ENCODE measurements at regions not wholly inside any gene's neighbourhood (a gene's known extent, or its start where the extent isn't known, plus 50 kb on each side); places are given as distances from the start of the nearest gene placed in this dataset.

GRCh38 chr1:56355918-56356317 is 223.4 kb downstream of the PLPP3 start:
- no peak for DNase-seq (ENCODE audit: low spot score)
- Mint-ChIP-seq H3K4me3 (ENCODE audit: unreplicated experiment) (no peak overlapping the region), H3K27me3 (ENCODE audit: low read depth) (no peaks in the 10 kb centered on the region), H3K9me3 (ENCODE audit: low read depth) (peaks cover 2% of the 10 kb centered on the region), H3K36me3 (ENCODE audit: low read depth) (no peaks in the 10 kb centered on the region), H3K27ac (ENCODE audit: unreplicated experiment) (no peak overlapping the region), H3K4me1 (ENCODE audit: low read depth) (peaks cover 17% of the 10 kb centered on the region)
- no peak for TF ChIP-seq CTCF (IDR thresholded peaks at IDR 0.05)

GRCh38 chr1:56355422-56355821 is 223.9 kb downstream of the PLPP3 start:
- H3K36me3 Mint-ChIP-seq (ENCODE audit: low read depth), result no peaks in the 10 kb centered on the region

GRCh38 chr1:56345831-56346230 is 233.5 kb downstream of the PLPP3 start:
- H3K9me3 Mint-ChIP-seq (ENCODE audit: low read depth), result peaks cover 28% of the 10 kb centered on the region
- no peak for DNase-seq (ENCODE audit: low spot score)
- peaks cover 6% of the 10 kb centered on the region for H3K36me3 Mint-ChIP-seq (ENCODE audit: low read depth)
- no peak overlapping the region for H3K27ac Mint-ChIP-seq (ENCODE audit: unreplicated experiment)
- no peak for TF ChIP-seq CTCF (IDR thresholded peaks at IDR 0.05)
- no peaks in the 10 kb centered on the region for H3K4me1 Mint-ChIP-seq (ENCODE audit: low read depth)
- H3K27me3 Mint-ChIP-seq (ENCODE audit: low read depth), result no peaks in the 10 kb centered on the region
- H3K4me3 Mint-ChIP-seq (ENCODE audit: unreplicated experiment), result no peak overlapping the region

More at GRCh38 chr1:56355422-56355821, 223.9 kb downstream of the PLPP3 start:
- no peak for TF ChIP-seq CTCF (IDR thresholded peaks at IDR 0.05)
- Mint-ChIP-seq H3K4me1 (ENCODE audit: low read depth) (peaks cover 17% of the 10 kb centered on the region), H3K4me3 (ENCODE audit: unreplicated experiment) (no peak overlapping the region), H3K27ac (ENCODE audit: unreplicated experiment) (no peak overlapping the region), H3K27me3 (ENCODE audit: low read depth) (no peaks in the 10 kb centered on the region), H3K9me3 (ENCODE audit: low read depth) (no peaks in the 10 kb centered on the region)
- DNase-seq (ENCODE audit: low spot score), result no peak

GRCh38 chr1:56340977-56341376 is 238.4 kb downstream of the PLPP3 start:
- peaks cover 10% of the 10 kb centered on the region for H3K9me3 Mint-ChIP-seq (ENCODE audit: low read depth)
- TF ChIP-seq CTCF (IDR thresholded peaks at IDR 0.05), result no peak
- H3K4me1 Mint-ChIP-seq (ENCODE audit: low read depth), result peaks cover 7% of the 10 kb centered on the region
- no peak overlapping the region for H3K4me3 Mint-ChIP-seq (ENCODE audit: unreplicated experiment)
- no peak for DNase-seq (ENCODE audit: low spot score)
- H3K27ac Mint-ChIP-seq (ENCODE audit: unreplicated experiment), result no peak overlapping the region
- no peaks in the 10 kb centered on the region for H3K27me3 Mint-ChIP-seq (ENCODE audit: low read depth)
- peaks cover 3% of the 10 kb centered on the region for H3K36me3 Mint-ChIP-seq (ENCODE audit: low read depth)

- peaks cover 3% of the 10 kb centered on the region for H3K36me3 Mint-ChIP-seq (ENCODE audit: low read depth)
- H3K4me3 Mint-ChIP-seq (ENCODE audit: unreplicated experiment), result no peak overlapping the region
- peaks cover 6% of the 10 kb centered on the region for H3K9me3 Mint-ChIP-seq (ENCODE audit: low read depth)
- TF ChIP-seq CTCF (IDR thresholded peaks at IDR 0.05), result no peak
- peaks cover 7% of the 10 kb centered on the region for H3K4me1 Mint-ChIP-seq (ENCODE audit: low read depth)
- no peak overlapping the region for H3K27ac Mint-ChIP-seq (ENCODE audit: unreplicated experiment)
- H3K27me3 Mint-ChIP-seq (ENCODE audit: low read depth), result no peaks in the 10 kb centered on the region
- DNase-seq (ENCODE audit: low spot score), result no peak
Observed at GRCh38 chr1:56339786-56340465, 239.4 kb downstream of the PLPP3 start.

Data from chondrocyte (in vitro differentiated cells).